ENCODE measurements at regions not wholly inside any gene's neighbourhood (a gene's known extent, or its start where the extent isn't known, plus 50 kb on each side); places are given as distances from the start of the nearest gene placed in this dataset.

GRCh38 chr6:99096170-99096569, 148.4 kb upstream of the FBXL4 start:
- no peaks in the 10 kb centered on the region for H3K9me3 ChIP-seq (ENCODE audit: low read depth, low read length, poor library complexity, severe bottlenecking)
- no peak overlapping the region for H3K27ac ChIP-seq (ENCODE audit: low read depth, low read length, poor library complexity, severe bottlenecking)
- intact Hi-C loops (cut with micrococcal nuclease; ENCODE audit: unreplicated experiment): no loop called here
- DNase-seq (ENCODE audit: low spot score): no peak
- CTCF ChIA-PET: no interaction called here
- no peaks in the 10 kb centered on the region for H3K4me1 ChIP-seq (ENCODE audit: insufficient read depth, low read length, poor library complexity, severe bottlenecking)
- no peak overlapping the region for H3K4me3 ChIP-seq (ENCODE audit: low read depth, low read length, poor library complexity, severe bottlenecking)
- no peaks in the 10 kb centered on the region for H3K27me3 ChIP-seq (replicated peaks; ENCODE audit: insufficient read depth, low read depth, low read length, poor library complexity)
- no TSS peak for BruUV-seq (replicated peaks)
- TF ChIP-seq EZH2 (IDR thresholded peaks at IDR 0.05; ENCODE audit: borderline replicate concordance, low read depth, low read length, poor library complexity, severe bottlenecking): no peak
- no peak for TF ChIP-seq CTCF (conservative IDR thresholded peaks at IDR 0.05; ENCODE audit: low read depth, low read length)
- no peaks in the 10 kb centered on the region for H3K36me3 ChIP-seq (ENCODE audit: insufficient read depth, low read length, poor library complexity, severe bottlenecking)
- POLR2A ChIA-PET (ENCODE audit: low non-redundant PET): no interaction called here

GRCh38 chr6:99093456-99094190, 145.9 kb upstream of the FBXL4 start:
- no peak for DNase-seq (ENCODE audit: low spot score)
- Histone ChIP-seq H3K4me1 (ENCODE audit: insufficient read depth, low read length, poor library complexity, severe bottlenecking) (no peaks in the 10 kb centered on the region), H3K4me3 (ENCODE audit: low read depth, low read length, poor library complexity, severe bottlenecking) (no peak overlapping the region), H3K27me3 (replicated peaks; ENCODE audit: insufficient read depth, low read depth, low read length, poor library complexity) (no peaks in the 10 kb centered on the region), H3K27ac (ENCODE audit: low read depth, low read length, poor library complexity, severe bottlenecking) (no peak overlapping the region), H3K9me3 (ENCODE audit: low read depth, low read length, poor library complexity, severe bottlenecking) (no peaks in the 10 kb centered on the region), H3K36me3 (ENCODE audit: insufficient read depth, low read length, poor library complexity, severe bottlenecking) (no peaks in the 10 kb centered on the region)
- TF ChIP-seq CTCF (conservative IDR thresholded peaks at IDR 0.05; ENCODE audit: low read depth, low read length) (no peak), EZH2 (IDR thresholded peaks at IDR 0.05; ENCODE audit: borderline replicate concordance, low read depth, low read length, poor library complexity, severe bottlenecking) (no peak)
- CTCF ChIA-PET: no interaction called here
- no TSS peak for BruUV-seq (replicated peaks)
- intact Hi-C loops (cut with micrococcal nuclease; ENCODE audit: unreplicated experiment): no loop called here
- POLR2A ChIA-PET (ENCODE audit: low non-redundant PET): no interaction called here

GRCh38 chr6:99092461-99092860, 144.7 kb upstream of the FBXL4 start:
- no peaks in the 10 kb centered on the region for H3K36me3 ChIP-seq (ENCODE audit: insufficient read depth, low read length, poor library complexity, severe bottlenecking)
- TF ChIP-seq EZH2 (IDR thresholded peaks at IDR 0.05; ENCODE audit: borderline replicate concordance, low read depth, low read length, poor library complexity, severe bottlenecking) (no peak), CTCF (conservative IDR thresholded peaks at IDR 0.05; ENCODE audit: low read depth, low read length) (no peak)
- H3K27ac ChIP-seq (ENCODE audit: low read depth, low read length, poor library complexity, severe bottlenecking): no peak overlapping the region
- no peak for DNase-seq (ENCODE audit: low spot score)
- no TSS peak for BruUV-seq (replicated peaks)
- POLR2A ChIA-PET (ENCODE audit: low non-redundant PET): no interaction called here
- H3K9me3 ChIP-seq (ENCODE audit: low read depth, low read length, poor library complexity, severe bottlenecking): no peaks in the 10 kb centered on the region
- no peaks in the 10 kb centered on the region for H3K4me1 ChIP-seq (ENCODE audit: insufficient read depth, low read length, poor library complexity, severe bottlenecking)
- no peak overlapping the region for H3K4me3 ChIP-seq (ENCODE audit: low read depth, low read length, poor library complexity, severe bottlenecking)
- intact Hi-C loops (cut with micrococcal nuclease; ENCODE audit: unreplicated experiment): no loop called here
- H3K27me3 ChIP-seq (replicated peaks; ENCODE audit: insufficient read depth, low read depth, low read length, poor library complexity): no peaks in the 10 kb centered on the region
- CTCF ChIA-PET: no interaction called here

All from A673 (cell line).